GM18870 (cell line): ENCODE measurements at regions not wholly inside any gene's neighbourhood (a gene's known extent, or its start where the extent isn't known, plus 50 kb on each side); places are given as distances from the start of the nearest gene placed in this dataset.

Experiments used
- ATAC-seq: cut with Tn5 transposase; IDR thresholded peaks from one replicate; pipeline ENCODE4 v1.9.1; 2021; ENCODE audit warnings: moderate library complexity; ENCODE audit not compliant: unreplicated experiment

DNA sequence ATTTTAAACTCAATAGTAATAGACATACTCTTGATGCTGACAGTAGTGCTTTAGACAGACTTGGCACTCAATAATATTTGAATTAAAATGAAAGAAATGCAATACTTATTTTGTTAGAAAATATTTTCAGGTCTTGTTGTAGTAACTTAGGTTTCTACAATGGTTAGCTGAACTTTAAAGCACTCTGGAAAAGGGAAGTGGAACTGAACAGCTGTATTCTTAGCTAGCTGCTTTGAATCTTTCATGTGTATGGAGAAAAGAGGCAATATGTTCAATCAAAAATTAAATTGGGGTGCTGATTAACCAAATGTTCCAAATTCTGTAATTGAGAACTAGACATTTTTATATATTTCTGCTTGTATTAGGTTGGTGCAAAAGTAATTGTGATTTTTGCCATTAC is 517.9 kb upstream of the RAG2 start:
- no peak for ATAC-seq

DNA sequence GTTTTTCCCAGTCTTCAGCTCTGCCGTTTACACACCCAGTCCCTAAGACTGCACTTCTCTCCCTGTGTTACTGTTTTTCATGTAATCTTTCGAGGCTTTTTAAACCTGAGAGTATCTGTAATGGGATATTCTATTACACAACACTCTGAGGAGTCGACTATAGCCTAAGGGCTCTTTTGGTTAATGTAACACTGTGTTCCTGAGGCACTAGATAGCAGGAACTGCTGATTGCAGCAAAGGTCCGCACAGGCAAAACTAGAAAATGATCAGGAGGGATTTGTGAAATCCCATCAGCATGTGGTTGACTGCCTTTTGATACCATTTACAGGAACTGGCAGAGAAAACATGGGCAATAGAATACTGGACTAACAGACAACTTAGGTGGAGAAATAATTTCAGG is 512.3 kb upstream of the RAG2 start:
- no peak for ATAC-seq

DNA sequence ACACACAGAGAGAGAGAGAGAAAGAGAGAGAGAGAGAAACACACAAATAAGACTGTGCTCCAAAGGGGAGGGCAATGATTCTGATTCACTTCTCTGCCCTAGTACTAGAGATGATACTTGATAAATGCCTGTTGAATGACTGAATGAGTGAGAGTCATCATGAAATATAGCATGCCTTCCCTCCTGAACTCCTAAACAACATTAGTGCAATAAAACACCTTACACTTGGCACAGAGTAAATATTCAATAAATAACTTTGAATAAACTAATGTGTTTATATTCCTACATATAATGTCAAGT is 511.2 kb upstream of the RAG2 start:
- ATAC-seq: no peak

DNA sequence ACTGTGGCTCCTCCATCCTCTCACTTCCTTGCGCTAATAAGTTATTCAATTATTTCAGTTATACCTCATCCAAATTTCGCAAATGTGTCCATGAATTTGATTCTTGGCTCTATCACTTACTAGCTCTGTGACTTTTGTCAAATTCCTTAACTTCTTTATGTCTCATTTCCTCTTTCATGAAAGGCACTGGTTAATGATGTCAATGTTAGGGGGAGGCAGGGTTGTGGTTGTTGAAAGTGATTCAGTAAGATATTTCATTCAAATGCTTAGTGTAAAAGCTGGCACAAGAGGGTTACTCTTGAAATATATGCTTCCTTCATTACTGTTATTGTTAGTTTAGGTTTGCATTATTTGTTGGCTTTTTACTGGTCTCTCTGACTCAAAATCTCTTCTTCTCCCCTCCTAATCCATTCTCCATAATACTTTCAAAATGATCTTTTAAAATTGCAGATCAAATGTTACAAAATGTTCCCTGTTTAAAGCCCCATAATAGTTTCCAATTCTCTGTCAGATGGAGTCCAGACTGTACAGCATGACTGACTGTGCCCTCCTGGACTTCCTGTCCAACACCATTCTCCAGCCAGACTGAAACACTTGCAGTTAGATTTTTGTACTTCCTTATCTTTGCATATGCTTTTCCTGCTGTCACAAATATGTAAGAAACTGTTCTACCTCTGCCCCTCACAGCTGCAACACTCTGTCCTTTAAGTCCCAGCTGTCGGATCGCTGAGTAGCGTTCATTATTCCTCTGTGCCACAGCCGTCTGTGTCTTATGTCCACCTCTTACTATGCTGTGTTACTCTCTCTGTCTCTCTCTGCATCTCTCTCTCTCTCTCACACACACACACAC is 510.6 kb upstream of the RAG2 start:
- ATAC-seq: no peak

DNA sequence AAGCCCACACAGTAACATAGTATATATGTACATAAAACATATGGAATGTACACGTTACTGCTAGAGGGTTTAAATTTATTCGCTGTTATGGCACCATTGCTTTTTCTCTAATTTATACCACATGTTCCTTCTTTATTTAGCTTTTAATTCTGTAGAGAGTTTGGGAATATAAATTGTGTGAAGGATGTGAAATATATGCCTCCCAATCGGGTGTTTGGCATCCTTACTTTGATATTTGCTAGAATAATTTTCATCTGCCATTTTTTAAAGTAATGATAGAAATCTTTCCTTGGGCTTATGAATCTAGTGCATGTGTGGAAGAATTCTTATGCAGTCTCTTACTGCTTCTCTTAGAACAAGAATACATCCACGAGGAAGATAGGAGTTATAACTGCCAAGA is 509.8 kb upstream of the RAG2 start:
- ATAC-seq: no peak

DNA sequence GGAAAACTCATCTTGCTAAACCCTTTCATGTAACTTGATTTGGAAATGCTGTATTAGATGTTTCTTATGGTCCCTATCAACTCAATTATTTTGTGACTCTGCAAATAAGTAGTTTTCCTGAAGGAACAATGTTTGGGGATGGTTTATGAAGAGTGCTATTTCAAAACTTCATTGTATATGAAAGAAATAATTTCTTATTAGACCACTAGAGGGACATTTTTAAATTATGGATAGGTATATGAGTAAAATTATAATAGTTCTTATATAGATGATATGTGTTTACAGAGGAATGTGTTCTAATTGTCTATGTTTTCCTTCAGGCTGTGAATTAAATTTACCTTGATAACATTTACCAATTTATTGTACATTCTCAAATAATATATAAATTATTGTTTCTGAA is 509.4 kb upstream of the RAG2 start:
- ATAC-seq: no peak

DNA sequence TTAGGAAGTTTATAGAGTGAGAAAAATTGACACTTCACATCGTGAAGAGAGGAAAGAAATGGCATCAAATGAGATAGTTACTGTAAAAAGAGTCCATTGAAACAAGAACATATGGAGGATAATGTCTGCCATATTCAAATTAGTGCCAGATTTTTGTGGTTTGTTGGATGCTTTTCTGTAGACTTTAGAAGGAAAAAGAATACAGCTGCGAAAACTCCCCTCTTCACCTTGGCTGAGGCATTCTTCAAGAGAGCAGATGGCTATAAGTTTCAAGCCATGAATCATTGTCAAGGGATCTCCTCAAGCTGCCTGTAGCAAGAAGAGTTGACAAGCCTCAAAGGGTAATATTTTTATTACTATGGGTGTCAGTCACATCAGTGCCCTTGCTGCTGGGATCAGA is 507.4 kb upstream of the RAG2 start:
- no peak for ATAC-seq

DNA sequence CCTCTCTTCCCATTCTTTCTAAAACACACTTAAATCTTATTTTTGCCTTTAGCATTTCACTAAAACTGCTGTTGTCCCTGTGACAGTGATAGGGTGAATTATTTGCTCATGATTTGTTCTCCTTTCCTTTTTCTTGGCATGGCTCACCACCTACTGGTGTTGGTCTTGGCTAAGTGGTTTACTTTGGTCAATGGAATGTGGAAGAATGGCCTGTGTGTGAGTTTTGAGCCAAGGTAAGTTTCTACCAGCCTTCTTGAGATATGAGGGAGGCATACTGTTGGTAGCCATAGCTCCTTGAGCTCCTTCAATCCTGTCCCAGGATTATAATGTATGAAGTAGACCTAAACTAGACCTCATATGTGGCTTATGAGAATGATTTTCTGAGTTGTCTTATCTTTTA is 506.3 kb upstream of the RAG2 start:
- ATAC-seq: no peak

DNA sequence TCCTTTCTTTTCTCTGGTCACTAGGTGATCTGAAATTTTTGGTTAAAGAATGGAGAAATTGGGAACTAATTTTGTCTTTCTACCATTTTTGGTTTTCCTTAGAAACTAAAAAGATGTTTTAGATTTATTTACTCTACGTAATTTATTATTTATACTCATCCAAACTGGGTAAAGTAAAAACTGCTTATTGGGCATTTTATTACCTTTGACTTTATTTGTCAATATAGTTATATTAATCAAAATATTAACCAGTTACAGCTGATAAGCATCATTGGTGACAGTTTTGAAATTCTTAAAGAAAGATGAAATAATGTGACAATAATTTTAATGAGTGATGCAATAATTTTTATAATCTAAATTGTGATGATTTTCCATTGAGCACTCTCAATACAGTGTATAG is 502.0 kb upstream of the RAG2 start:
- no peak for ATAC-seq

DNA sequence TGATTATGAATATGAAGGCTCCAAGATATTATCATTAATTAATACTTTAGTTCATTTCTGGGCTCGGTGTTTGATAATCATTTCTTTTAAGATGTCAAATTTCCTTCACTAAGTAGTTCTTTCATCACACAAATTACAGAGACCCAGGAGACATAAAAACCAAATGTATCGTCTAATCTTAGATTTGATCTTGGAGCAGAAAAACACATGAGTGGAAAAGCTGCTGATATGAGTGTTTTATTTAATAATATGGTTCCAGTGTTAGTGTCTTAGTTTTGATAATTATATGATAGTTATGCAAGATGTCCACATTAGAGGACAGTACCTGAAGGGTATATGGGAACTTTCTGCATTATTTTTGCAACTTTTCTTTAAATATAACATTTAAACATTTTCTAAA is 494.5 kb upstream of the RAG2 start:
- no peak for ATAC-seq

DNA sequence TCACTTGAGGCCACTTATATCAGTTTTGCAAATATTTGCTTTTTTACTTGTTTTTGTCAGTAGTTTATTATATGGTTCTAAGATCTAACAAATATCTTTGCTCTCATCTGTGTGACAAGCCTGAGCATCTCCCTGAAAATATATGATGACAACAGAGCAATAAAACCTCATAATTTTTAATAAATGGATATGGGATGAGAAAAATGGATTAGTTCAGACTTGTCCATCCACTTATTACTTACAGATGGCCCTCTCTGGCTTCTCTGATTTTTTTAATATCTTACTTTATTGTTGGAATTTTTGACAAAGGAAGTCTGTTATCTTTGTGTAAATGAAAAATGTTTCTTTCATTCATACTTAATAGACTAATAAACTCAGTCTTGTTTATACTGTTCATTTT is 491.4 kb upstream of the RAG2 start:
- ATAC-seq: no peak

DNA sequence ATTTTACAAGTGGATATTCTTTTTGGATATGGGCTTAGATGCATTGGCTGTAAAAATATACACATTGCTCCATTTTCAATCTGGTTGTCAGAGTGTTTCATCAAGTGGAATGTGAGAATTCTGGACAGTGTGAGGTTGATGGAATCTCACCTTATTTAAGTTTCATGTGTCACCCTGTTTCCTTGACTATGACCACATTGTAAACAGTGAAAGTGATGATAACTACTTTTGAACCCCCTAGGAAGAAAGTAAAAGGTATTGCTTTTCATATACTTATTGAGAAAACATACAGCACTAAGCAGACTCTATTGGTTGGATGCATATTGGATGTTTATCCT is 490.5 kb upstream of the RAG2 start:
- ATAC-seq: no peak

DNA sequence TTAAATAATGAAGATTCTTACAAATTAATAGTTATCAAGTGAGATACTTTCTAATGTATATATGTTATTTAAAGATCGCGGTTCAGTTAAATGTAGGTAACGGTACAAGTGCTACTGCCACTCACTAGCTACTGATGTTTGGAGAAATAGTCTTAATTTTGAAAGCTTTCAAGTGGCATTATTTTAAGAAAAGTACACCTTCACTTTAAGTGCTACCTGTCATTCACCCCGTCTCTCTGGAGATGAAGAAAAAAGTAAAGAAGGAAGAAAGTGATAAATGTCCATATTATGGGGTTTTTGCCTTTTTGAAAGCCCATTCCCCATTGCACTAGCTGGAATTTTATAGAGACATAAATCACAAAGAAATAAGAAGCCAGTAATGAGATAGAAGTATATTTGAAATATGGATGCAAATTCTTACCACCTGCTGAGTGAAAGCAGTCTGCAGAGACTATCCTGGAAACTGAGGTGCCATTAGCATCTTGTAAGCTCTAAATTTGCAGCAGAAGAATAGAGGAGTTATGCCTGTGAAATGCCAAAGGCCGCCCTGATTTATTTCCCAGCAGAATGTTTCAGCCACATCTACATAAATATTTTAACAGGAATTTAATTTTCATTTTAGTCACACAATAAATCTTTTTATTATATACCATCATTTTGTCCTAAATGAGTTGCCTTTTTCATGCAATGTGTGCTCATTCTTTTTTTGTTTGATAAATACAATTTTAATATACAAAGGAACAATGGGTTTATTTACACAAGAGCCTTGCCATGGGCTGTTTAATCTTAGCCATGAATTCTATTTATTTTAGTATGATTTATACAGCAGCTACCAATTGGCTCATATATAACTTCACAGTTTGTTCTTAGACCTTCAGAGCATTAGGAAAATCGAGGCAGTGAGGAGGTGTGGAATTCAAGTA is 489.9 kb upstream of the RAG2 start:
- ATAC-seq: no peak

DNA sequence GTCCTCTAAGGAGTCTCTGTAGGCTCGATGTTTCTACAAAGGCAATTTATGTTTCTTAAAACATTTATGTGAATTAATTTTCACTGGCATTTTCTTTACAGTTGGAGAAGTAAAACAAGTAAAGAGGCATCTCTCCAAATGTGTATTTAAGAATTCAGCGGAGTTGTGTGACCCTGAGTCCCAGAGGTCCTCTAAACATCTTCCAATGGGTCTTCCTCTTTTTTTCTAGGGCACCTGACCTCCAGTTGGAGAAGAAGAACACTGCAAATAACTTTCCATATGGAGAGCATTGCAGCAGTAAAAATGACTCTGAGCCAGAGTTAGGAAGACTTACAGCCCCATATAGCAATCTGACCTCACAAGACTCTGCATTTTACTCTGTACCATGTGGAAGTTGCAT is 480.5 kb upstream of the RAG2 start:
- ATAC-seq: no peak

DNA sequence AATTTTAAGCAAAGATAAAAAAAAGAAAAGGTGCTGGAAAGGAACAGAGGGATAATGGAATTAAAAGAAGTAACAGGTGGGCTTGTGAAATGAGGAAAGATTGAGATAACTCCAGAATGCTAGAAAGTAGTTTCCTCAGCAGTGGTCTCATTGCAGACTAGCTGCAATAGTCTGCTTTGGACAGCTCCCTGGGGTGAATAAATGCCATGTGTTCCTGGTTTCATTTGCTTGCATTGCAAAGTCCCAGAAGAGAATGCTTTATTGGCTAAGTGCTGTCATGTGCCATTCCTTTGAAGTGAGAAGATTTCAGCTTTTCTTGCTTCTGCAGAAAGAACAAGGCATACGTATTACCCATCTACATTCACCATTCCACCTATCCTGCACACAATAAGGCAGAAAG is 478.8 kb upstream of the RAG2 start:
- no peak for ATAC-seq

DNA sequence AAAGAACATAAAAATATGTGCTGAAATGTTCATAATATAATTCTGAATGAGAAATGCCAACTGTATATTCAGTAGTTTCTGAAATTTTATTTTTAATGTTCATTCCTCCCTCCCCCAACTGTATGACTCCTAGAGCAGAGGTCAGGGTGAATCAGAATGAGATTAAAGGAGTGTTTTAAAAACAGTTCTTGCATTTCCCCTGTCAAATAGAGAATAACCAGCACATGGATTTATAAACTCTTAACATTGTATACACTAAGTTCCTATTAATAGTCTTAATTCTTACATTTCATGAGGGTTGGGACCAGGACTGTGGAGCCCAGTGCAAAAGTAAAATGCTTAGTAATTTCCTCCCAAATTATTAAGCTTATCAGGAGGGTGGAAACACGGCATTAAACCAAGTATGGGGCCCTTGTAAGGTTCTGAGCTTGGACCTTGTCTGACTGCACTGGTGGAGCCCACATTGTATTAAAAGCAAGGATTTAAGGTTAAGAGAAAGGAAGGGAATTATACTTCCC is 474.6 kb upstream of the RAG2 start:
- no peak for ATAC-seq

DNA sequence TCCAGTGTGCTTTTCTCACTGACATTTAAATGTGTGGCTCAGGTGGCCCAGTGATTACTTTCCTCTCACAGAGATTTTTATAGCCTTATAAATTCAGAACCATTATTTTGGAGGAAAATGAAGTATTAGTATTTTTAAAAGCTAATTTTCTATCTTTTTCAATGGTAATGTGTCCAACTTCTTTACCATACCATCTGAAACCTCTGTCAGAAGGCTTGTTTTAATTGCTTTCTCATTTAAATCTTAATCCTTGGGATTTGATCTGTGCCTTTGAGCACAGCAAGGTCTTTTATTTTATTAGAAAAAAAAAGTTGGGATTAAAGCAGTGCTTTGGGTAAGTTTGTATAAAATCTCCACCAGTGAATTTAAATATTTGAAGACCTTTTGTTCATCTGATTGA is 452.3 kb upstream of the RAG2 start:
- ATAC-seq: no peak

DNA sequence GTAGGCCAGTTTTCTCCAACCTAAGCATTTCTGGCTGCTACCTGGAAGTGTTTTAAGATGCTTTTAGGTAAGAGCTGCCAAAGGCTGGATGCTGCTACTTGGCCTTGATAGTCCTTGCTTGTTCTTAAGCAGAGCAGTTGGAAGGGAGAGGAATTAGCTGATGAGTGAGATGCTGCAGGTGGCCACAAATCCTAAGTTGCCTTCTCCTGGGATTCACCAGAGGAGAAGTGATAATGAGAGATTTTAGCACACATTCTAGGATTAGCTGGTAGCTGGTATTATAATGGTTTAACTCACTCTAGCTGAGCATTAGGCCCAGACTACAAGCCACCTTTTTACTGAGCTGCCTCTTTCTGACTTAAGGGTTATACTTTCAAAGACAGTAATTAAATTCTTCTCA is 442.9 kb upstream of the RAG2 start:
- no peak for ATAC-seq

DNA sequence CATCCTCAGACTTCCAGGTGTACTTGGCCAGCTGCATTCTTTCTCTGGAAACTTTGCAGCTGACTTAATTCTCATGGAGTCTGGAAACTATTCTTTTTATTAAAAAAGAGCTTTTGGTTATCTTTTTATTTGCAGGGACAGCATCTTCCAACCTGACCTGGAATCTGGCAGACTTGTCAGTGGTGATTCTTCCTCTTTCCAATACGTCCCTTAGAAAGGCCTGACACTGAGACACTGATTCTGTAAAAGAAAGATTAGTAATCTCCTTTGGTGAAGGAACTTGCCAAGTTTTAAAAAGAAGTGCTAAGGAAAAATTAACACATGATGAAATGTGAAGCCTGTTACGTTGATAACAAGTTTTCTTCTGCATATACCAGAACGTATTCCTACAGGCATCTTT is 440.9 kb upstream of the RAG2 start:
- ATAC-seq: no peak

DNA sequence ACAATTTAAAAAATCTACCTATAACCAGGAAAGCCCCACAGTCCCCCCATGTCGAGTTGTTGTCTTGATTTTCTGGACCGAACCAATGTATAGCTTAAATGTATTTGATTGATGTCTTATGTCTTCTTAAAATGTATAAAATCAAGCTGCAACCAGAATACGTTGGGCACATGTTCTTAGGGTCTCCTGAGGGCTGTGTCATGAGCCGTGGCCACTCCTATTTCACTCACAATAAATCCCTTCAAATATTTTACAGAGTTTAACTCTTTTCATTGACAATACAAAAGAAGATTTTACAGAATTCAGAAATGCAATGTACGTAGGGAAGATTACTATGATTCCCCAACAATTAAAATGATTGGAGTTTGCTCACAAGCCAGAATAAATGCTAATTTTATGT is 428.7 kb upstream of the RAG2 start:
- ATAC-seq: no peak

DNA sequence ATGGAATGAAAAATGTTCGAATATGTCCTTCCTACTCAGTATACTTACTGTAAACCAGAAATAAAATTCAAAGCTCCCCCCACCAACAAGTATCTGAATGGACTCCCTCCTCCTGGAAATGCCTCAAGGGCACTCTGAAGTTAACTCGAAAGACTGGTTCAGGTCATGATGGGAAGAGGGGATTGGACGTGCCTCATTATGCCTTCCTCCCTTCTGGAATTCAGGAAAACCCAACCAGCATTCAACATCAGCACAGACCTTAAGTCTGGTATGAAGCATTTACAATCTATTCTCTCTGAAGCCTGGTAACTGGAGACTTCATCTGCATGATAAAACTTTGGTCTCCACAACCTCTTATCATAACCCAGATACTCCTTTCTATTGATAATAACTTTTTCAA is 428.3 kb upstream of the RAG2 start:
- ATAC-seq: no peak

DNA sequence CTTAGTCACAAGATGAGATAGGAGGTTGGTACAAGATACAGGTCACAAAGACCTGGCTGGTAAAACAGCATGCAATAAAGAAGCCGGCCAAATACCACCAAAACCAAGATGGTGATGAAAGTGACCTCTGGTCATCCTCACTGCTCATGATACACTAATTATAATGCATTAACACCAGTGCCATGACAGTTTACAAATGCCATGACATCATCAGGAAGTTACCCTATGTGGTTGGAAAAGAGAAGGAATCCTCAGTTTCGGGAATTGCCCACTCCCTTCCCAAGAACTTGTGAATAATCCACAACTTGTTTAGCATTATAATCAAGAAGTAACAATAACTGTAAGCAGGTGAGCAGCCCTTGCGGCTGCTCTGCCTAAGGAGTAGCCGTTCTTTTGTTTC is 408.5 kb upstream of the RAG2 start:
- no peak for ATAC-seq
